ENCODE measurements at regions not wholly inside any gene's neighbourhood (a gene's known extent, or its start where the extent isn't known, plus 50 kb on each side); places are given as distances from the start of the nearest gene placed in this dataset.

DNA sequence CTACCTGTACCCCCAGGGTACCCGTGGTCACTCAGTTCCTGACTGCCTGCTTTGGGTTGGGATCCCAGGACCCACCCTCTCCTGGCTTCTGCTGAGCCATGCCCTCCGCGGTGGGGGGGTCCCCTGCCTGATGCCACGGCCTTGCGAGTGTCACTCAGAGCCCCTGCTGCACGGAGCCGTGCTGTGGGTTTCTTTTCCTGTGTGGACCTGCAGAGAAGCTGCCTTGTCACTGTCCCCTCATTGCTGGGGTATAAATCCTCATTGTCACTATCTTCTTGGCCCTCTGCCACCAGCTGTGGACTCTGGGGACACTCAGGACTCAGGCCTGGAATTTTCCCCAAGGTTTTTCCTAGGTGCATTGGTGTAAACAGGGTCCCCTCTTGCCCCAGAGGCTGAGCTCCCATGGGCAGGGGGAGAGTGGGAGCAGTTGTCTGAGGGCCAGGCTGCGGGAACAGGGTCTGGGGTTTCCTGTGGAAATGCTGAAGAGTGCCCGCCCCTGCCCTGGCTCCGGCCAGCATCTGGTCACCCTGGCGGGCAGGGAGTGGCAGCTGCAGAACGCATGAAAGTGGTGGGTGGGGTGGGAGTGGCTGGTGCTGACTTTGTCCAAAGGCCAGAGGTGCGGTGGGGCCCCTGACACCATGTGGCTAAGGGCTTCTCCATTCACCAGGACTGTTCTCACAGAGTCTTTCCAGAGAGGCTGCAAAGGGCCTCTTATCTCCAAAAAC lies 191.7 kb downstream of the GOLGA6L6 start:
- TF ChIP-seq POLR2A (IDR thresholded peaks at IDR 0.05), result no peak
- TF ChIP-seq, protein P1, sequence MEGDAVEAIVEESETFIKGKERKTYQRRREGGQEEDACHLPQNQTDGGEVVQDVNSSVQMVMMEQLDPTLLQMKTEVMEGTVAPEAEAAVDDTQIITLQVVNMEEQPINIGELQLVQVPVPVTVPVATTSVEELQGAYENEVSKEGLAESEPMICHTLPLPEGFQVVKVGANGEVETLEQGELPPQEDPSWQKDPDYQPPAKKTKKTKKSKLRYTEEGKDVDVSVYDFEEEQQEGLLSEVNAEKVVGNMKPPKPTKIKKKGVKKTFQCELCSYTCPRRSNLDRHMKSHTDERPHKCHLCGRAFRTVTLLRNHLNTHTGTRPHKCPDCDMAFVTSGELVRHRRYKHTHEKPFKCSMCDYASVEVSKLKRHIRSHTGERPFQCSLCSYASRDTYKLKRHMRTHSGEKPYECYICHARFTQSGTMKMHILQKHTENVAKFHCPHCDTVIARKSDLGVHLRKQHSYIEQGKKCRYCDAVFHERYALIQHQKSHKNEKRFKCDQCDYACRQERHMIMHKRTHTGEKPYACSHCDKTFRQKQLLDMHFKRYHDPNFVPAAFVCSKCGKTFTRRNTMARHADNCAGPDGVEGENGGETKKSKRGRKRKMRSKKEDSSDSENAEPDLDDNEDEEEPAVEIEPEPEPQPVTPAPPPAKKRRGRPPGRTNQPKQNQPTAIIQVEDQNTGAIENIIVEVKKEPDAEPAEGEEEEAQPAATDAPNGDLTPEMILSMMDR (IDR thresholded peaks at IDR 0.05 in 8 of 11, conservative IDR thresholded peaks at IDR 0.05 in 3 of 11), result no peak
